ENCODE measurements at regions not wholly inside any gene's neighbourhood (a gene's known extent, or its start where the extent isn't known, plus 50 kb on each side); places are given as distances from the start of the nearest gene placed in this dataset.

GRCh38 chr7:25777969-25778708, 373.9 kb upstream of the NFE2L3 start:
- peak; percentile 83 for DNase-seq

GRCh38 chr7:25779002-25779546, 372.9 kb upstream of the NFE2L3 start:
- DNase-seq: no peak

GRCh38 chr7:25780904-25781303, 371.1 kb upstream of the NFE2L3 start:
- DNase-seq: no peak

- no peak for DNase-seq
Measured at GRCh38 chr7:25781704-25782103, 370.3 kb upstream of the NFE2L3 start.

- peak; percentile 45 for DNase-seq
Measured at GRCh38 chr7:25786936-25787335, 365.1 kb upstream of the NFE2L3 start.

- no peak for DNase-seq
Measured at GRCh38 chr7:25787336-25787735, 364.7 kb upstream of the NFE2L3 start.

GRCh38 chr7:25788371-25788770, 363.6 kb upstream of the NFE2L3 start:
- no peak for DNase-seq

- no peak for DNase-seq
Measured at GRCh38 chr7:25788961-25789620, 362.9 kb upstream of the NFE2L3 start.

- DNase-seq: no peak
Measured at GRCh38 chr7:25789701-25790640, 362.0 kb upstream of the NFE2L3 start.

- no peak for DNase-seq
Measured at GRCh38 chr7:25790963-25791362, 361.0 kb upstream of the NFE2L3 start.

- DNase-seq: no peak
Measured at GRCh38 chr7:25792586-25792985, 359.4 kb upstream of the NFE2L3 start.

- DNase-seq: no peak
Measured at GRCh38 chr7:25795824-25796235, 356.2 kb upstream of the NFE2L3 start.

GRCh38 chr7:25798344-25798743, 353.7 kb upstream of the NFE2L3 start:
- DNase-seq: no peak

- no peak for DNase-seq
Measured at GRCh38 chr7:25801214-25801613, 350.8 kb upstream of the NFE2L3 start.

GRCh38 chr7:25802057-25802456, 349.9 kb upstream of the NFE2L3 start:
- no peak for DNase-seq

GRCh38 chr7:25802473-25802872, 349.5 kb upstream of the NFE2L3 start:
- DNase-seq: no peak

GRCh38 chr7:25803117-25803887, 348.7 kb upstream of the NFE2L3 start:
- no peak for DNase-seq

- no peak for DNase-seq
Measured at GRCh38 chr7:25804154-25804553, 347.8 kb upstream of the NFE2L3 start.

- DNase-seq: no peak
Measured at GRCh38 chr7:25805027-25805687, 346.8 kb upstream of the NFE2L3 start.

GRCh38 chr7:25807086-25807611, 344.8 kb upstream of the NFE2L3 start:
- DNase-seq: no peak

- no peak for DNase-seq
Measured at GRCh38 chr7:25809441-25809840, 342.6 kb upstream of the NFE2L3 start.

All from renal pelvis (tissue), 1 donor.